Daoy (cell line): ENCODE measurements at regions not wholly inside any gene's neighbourhood (a gene's known extent, or its start where the extent isn't known, plus 50 kb on each side); places are given as distances from the start of the nearest gene placed in this dataset.
A peak's percentile ranks its signal among the peaks of the same experiment; 100 is the strongest.

Experiments
- DNase-seq: peaks from one replicate; pipeline ENCODE4 v3.0.0-alpha.2; 2015; ENCODE audit warnings: low read depth

DNA sequence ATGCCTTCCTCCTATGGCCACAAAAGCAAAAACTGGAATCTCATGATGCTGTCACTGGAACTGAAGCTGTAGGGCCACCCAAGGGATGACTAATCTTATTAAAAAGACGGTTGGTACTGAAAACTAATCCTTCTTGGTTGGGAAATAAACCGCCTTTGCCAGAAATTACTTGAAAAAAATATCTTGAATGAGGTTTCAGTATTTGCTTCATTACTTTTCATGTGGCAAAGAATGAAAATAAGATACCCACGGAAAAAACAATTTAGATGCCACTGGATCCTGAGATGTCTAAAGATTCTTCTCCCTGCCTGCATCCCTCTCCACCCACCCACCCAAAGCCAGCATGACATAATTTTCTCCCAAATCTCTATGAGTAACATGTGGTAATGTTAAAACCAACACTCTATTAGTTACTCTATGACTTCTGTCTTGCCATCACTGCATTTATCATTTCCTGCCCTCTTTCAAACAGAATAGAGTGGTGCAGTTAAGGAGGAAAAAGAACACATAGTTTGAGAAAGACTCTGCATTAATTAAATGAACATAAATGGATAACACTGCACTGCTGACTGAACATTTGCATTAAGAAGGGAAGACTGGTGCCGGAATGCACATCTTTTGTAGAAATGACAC, 111.8 kb upstream of the DPH6 start:
- peak; percentile 76 for DNase-seq

DNA sequence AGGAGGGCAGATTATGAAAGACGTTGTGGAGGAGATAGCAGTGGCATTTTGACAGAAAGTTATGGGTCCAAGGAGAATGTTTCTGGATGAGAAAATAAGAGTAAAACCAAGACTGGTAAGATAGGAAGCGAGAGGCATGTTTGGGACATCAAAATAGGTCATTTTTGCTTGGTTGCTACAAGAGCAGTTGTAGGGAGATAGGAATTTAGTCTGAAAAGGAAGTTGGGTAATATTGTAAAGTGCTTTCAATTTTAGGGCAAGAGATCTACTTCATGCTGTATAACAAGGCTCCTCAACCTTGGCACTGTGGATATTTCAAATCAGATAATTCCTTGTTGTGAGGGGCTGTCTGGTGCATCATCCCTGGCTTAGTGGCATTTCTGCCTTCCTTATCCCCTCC, 118.0 kb upstream of the DPH6 start:
- DNase-seq: no peak

DNA sequence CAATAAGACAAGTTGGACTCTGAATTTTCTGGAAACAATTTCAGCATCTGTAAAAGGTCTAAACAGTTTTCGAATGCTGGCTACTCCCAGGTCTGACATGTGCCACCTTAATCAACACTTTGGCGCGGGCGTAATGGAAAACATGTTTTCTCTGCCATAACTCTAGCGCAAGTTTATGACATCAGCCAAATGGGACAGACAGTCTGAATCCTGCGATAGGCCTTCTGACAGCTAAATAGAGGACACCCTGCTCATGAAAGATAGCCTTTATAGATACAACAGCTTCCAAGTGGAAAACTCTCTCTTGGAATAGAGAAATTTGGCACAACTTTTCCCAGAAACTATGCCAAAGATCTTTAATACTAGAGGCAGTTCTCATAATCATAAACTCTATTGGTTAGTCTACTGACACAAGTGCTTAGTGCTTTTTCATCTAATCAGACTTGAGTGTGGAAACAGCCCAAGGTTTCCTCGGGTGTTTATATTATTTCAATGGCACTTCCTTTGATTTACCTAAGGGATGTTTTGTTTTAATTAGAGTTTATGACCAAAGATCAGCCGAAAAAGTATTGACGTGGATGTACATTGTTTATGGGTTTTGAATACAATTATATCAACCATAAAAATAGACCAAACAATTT, 120.1 kb upstream of the DPH6 start:
- no peak for DNase-seq

DNA sequence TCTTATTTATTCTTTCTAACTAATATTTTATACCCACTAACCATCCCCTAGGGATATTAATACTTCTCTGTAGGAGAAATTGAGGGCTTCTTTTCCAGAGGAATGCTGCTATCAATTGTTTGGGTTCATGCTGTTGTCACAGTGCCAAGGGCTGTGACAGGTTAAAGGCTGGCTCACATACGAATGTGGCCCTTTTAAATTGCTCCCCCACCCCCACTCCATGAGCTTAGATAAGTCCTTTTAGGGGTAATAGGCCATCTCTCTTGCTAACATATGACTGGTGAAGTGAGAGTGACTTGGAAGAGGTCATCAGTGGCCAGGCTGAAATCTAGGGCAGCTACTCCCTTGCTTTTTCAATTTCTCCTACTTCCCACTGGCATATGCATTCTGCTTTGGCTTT, 121.9 kb upstream of the DPH6 start:
- no peak for DNase-seq

DNA sequence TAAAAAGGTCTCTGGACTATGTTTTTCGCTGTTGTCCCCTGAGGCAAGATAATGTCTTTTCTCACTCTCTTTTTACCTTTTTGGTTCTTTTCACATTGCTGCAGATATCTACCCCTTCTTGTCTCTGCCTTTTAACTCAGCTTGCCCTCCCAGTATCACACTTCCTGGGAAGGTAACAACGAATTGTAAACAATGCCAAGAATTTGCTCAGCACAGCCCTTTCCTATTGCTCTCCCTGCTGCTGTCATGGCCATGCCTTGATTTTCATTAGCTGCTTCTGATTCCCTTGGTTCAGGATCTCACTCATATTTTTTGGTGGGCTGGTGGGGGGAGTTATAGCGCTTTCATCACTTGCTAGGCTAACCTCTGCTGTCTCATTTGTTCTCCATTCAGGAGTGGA, 123.1 kb upstream of the DPH6 start:
- DNase-seq: no peak

DNA sequence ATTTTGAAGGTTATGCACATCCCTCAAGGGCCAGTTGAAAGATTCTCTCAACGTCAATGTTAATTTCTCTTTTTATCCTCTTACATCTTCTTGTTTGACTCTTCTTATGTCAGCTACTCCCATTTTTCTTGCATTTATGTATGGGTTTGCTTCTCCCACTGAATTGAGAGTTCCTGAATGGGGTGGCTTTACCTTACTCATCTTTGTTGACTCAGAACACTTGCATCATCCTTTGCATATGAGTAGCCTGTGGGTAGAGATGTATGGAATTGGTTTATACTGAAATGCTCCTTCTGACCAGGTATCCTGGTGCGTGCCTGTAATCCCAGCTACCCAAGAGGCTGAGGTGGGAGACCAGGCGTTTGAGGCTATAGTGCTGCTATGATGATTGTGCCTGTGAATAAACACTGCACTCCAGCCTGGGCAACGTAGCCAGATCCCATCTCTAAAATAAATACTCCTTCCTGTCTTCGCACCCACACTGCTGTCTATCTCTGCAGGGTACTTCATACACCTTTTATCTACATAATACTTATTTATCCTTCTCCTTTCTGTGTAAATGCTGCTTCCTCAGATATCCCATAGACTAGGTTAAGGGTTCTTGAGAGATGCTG, 123.6 kb upstream of the DPH6 start:
- no peak for DNase-seq

DNA sequence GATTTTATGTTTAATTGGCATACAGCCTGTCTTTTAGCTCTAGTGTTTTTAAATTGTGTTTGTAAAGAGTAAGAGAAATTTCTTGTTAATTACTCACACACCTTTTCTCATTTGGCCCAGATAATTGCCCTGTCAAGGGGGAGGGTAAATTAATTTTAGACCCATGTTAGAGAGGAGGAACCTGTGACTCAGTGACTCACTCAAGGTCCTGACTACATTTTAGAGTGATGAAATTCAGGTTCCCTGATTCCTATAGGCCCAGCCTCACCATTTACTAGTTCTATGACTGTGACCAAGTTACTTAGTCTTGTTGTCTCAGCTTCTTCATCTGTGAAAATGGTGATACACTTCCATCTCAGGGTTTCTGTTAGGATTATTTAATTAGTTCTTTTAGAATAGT, 125.2 kb upstream of the DPH6 start:
- no peak for DNase-seq

DNA sequence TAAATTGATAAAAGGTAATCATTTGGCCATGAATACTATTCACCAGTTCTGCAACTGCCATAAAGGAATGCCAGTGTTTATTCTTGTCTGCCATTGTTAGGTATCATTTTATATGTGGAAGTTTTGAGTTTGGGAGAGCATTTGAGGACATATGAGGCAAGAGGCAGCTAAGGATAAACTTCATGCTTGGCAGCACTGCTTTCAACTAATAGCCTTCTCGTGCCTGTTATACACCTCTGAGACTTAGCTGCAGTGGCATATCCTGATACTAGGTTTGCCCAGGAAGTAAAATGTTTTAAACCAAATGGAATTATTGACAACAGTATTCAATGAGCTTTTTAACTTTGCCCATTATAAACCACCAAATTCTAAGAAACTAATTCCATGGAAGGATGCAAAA, 126.0 kb upstream of the DPH6 start:
- DNase-seq: no peak

DNA sequence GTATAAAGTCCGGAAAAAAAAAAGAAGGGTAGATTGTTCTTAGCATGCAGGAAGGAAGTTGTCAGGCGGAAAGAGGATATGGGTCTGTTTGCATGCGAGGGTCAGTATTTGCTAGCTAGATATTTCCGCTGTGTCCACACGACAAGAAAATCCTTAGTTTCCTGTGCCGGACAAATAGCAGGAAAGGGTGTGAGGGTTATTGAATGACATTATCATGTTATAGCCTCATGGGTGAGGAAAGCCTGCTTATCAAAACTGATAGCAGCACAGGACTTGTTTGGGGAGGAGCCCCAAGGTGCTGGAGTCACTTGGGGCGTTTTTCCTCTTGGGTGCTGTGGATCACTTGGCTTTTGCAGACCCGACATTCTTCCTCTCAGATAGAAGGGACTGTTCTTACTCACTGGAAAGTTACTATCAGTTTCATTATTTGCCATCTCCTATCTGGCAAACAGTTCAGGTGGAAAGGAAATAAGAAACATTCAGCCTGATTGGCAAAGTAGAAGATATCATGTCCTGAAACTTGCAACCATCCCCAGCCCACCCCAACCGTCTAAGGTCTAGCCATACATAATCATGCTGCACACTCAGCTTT, 127.2 kb upstream of the DPH6 start:
- DNase-seq: no peak

DNA sequence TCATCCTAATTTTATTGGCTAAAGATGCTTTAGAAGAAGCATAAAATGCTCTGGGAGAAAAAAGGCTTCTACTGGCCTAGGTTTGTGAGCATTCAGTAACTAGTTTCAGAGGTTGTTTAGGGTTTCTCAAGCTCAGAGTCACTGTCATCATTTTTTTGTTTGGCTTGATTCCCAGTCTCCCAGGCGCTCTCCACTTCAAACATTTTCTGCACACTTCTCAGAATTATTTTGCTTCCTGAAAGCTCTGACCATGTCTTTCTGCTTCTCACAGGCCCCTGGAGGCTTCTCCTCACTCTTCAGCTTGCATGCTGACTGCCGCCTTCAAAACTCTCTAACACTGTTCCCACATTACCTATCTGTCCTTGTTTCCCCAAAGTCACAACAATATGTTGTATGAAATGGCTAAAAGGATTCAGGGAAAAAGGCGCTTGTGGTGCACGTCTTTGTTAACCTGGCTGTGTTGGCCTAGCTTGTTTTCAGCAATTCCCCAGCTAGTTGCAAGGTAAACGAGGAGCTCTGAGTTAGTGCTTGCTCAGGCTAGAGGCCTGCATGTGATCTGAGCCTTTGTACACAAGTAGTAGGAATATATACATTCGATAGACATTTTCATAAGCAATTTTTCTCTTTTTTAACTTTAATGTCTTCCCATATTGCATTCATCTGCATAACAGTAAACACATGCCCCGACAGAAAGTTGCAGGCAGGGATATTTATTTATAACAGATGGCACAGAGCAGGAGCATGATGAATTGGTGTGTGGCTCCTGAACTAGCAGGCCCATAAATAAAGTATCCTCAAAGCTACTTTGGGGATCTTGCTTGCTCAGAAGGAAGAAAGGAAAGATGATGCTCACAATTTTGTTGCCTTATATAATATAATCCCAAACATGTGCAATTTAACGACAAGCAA, 129.2 kb upstream of the DPH6 start:
- no peak for DNase-seq

DNA sequence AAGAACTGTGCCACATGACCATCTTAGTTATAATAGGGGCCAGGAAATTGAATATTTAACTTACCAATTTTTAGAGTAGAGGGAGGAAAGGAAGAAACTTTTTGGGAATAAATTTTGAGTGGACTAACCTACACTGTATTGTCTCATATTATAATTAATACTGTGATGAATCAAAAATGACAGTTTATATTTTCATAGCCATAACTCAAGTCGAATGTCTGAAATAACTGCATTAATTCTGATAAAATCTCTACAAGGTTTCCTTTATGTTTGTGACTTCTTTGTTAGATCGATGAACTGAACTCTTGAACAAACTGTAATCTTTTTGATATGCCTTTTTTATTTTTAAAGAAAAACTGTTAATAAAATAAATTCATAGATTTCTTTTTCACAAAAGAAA, 132.8 kb upstream of the DPH6 start:
- no peak for DNase-seq

DNA sequence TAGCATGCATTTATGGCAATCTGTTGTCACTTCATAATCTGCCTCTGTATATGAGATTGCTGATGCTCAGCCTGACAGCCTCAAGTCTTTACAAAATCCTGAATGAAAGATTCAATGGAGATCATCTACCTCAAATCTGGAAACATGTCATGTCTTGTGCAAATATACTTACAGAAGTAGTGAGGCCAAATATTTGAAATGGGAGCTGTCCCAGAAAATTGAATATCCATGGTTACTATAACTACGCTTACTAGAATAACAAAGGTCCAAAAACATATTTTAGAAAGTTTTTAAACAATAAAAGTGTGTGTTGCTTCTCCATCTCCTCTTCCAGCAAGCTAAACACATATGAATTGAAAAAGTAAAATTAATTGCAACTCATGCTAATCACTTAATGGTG, 133.2 kb upstream of the DPH6 start:
- no peak for DNase-seq

DNA sequence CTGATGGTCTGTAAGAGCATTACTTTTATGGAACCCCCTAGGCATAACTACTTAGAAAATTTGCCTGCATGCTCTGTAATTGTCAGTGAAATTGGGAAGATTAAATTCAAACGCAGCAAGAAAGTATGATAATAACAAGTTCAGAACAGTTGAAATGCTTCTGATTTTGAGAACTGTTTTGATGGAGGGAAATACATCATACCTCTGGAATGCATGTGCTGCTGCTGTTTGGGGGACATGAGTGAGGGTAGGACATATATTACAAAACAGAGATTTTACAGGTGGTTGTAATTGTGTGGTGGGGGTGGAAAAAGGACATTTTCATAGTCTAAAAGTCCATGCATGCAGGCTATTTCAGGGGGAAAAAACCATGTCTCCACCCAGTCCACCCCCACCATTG, 135.0 kb upstream of the DPH6 start:
- DNase-seq: no peak

DNA sequence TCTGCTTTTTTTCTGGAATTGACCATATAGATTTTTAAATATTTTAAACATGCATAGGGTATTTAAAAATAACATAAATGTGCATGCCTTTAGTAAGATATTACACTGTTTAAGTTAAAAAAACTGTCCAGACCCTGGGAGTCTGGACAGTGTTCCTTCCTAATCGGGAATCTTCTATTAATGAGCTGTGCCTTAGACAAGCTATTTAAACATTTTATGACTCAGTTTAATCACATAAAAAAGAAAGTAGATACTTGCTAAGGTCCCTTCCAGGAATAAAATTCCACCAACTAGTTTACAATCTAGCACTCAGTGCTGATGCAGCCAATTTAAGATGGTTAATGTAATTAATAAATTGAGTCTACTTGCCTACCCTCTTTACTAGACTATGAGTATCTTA, 140.4 kb upstream of the DPH6 start:
- DNase-seq: no peak

DNA sequence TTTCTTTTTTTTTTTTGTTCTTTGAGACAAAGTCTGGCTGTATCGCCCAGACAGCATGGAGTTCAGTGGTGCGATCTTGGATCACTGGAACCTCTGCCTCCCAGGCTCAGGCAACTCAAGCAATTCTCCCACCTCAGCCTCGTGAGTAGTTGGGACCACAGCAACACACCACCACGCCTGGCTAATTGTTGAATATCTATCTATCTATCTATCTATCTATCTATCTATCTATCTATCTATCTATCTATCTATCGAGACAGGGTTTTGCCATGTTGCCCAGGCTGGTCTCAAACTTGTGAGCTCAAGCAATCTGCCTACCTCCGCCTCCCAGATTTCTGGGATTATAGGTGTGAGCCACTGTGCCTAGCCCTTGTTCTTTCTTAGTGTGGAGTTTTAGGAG, 143.3 kb upstream of the DPH6 start:
- no peak for DNase-seq

DNA sequence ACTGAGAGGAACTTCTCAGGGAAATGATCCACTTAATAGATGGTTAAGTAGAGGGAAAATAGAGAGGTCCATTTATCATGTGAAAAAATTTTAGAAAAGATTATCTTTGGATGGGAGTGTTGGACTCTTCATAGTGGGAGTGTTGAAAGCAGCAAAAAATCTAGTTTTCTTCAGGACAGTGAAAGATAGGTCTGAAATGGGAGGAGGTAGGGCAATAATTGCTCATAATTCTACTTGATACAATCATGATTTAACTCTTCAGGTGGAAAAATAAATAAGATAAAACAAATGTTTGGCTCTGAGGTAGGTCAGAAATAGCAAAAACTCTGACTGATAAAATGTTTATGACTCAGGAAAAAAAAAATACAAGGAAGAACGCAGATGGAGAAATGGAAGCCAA, 144.1 kb upstream of the DPH6 start:
- no peak for DNase-seq

DNA sequence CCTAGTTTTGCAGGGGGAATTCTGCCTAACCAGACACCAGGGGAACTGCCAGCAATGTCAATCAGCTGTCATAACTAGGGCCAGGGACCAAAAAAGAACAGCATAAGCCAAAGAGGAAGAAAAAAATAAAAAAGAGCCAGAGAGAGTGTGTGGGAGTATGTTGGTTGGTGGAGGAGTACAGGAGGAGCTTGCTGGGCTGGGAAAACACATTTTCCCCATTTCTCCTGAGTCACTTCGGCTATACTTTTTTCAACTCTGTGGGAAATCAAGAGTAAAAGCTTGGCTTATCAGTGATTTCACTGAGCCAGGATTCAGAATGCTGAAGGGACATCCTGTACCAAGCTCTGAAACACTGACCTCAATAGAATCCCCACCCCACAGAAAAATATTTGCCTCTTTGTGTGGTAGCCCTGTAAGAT, 144.7 kb upstream of the DPH6 start:
- peak; percentile 71 for DNase-seq

DNA sequence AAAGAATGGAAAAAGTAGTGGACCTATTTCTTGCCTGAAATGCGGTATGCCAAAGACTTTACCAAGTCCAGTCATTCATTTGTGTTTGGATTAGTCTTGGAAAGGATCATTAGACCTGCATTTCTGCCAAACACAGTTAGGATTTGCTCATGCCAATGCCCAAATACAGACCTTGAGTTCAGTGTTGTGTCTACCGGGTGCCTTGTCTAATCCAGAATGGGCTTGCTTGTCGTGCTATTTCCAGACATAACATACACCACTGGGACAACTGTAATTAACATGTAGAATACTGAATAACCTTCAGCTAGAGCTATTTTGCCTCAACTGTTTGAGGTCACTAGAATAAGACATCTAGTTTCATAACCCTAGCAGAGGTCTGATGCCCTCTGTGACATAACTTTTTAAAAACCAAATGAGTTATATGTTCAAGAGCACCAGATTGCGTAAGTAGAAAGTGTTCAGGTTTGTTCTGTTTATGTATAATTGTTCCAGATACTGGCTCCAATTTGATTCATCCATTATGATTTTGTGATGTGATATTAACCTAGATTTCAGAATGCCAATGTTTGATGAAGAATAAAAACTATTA, 145.3 kb upstream of the DPH6 start:
- DNase-seq: peak; percentile 33

DNA sequence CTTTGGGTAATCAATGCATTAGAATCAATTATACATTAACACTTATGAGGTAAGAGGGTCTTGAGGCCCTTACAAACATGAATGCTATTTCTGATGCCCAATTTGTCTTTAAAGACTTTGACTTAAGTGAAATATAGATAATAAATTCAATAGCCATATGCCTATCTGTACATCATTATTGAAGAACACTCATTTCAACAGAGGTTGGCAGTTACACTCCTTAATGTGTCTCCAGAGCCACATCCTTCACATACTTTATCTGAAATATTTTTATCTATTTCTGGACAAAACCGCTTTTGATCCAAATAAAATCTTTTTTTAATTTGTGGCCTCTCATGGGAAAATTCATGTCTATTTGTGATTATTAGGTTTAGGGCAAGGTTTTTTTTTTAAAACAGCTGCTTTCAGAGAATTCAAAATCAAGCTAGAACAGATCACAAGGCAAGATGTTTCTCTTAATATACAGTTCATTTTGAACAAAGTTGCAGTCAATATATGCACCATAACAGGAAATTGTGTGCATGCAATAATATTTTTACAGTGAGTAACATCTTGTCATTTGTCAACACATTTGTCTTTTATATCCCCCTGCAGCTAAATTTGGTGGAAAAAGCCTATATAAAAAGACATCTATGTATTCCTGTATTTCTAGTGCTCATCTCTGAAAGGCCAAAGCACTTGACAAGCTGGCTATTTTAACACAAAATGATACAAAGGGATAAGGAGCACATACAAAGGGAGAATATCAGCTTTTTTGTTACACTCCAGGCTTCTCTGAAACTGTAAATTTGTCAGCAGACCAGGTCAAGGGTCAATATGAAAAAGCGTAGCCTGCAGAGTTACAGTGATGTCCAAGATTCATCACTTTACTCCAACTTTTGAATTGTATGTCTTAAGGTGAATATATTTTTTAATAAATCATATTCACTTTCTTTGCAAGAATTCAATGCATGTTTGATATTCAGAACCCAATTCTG, 146.2 kb upstream of the DPH6 start:
- no peak for DNase-seq

DNA sequence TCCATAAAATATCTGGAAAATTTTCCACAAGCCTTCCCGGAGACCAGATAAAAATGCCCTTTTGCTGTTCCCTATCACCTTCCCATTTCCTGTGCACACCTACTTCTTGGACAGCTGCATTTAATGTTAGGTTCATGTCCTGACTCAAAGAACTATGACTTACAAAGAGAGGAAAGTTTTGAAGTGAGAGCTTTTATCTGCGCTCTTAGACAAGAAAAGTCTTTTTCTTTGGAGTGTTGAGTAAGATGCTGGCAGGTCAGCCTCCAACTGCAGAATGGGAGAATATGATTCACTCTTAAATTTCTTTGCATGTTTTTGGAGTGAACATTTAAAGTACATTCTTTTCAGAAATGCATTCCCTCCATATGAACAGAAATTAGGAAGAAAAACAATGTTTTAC, 147.3 kb upstream of the DPH6 start:
- DNase-seq: no peak

DNA sequence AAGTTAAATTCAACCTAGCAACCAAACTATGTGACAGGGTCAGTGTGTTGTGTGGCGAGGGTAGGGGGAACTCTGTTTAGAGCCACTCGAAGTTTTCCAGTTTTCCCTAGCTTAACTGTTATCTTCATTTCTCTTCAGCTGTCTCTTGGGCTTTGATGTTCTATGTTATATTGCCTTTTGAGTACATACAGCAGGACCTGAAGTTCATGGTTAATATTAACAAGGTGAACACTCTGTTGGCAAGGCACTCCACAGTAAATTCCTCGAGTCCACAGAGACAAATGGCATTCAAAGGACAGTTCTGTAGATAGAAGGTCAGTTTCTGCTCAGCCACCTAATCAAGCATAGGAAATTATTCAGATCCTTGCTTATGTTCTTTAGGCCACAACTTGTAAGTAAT, 147.9 kb upstream of the DPH6 start:
- DNase-seq: no peak
